H1 (cell line): ENCODE measurements at regions not wholly inside any gene's neighbourhood (a gene's known extent, or its start where the extent isn't known, plus 50 kb on each side); places are given as distances from the start of the nearest gene placed in this dataset.

Experiments used
- CTCF ChIA-PET: fragments of 300-600 bp; sonication (Branson Sonifier 250); formaldehyde crosslinking; loops from one replicate; lab custom pipeline; 2021; ENCODE audit not compliant: partially characterized antibody; lab: Charles Lee
- POLR2A ChIA-PET: fragments of 300-600 bp; sonication (Branson Sonifier 250); formaldehyde crosslinking; loops from one replicate; lab custom pipeline; 2021; ENCODE audit warnings: inconsistent platforms; ENCODE audit not compliant: partially characterized antibody; lab: Charles Lee
- DNase-seq, 2 experiments: peaks; one replicate each; pipeline versions ENCODE4 v3.0.0 to v3.0.0-alpha.2; 2010 to 2022; ENCODE audit warnings: low spot score in 2 of 2, low read depth in 1 of 2, mixed read lengths in 1 of 2
- FAIRE-seq: peaks from 2 replicates; lab custom pipeline; 2011; peaks lifted over from hg19 to GRCh38; lab: Jason Lieb, UNC
- H2AFZ ChIP-seq: 2 replicates; pipeline ENCODE4 v1.8.1; 2012; ENCODE audit warnings: low read length, inconsistent platforms
- H2AK5ac ChIP-seq: 2 replicates; pipeline ENCODE4 v1.6.1; 2013; ENCODE audit warnings: low read depth, low read length
- H2BK120ac ChIP-seq: replicated peaks from 2 replicates; pipeline ENCODE3; 2013; ENCODE audit warnings: low read depth, low read length, inconsistent platforms
- H2BK12ac ChIP-seq: 2 replicates; pipeline ENCODE4 v1.6.1; 2013; ENCODE audit warnings: low read depth, low read length
- H2BK15ac ChIP-seq: 2 replicates; pipeline ENCODE4 v1.6.1; 2013; ENCODE audit warnings: low read length
- H2BK20ac ChIP-seq: 2 replicates; pipeline ENCODE4 v1.6.1; 2013; ENCODE audit warnings: low read length
- H2BK5ac ChIP-seq: 2 replicates; pipeline ENCODE4 v1.6.1; 2013; ENCODE audit warnings: low read depth, low read length
- H3K14ac ChIP-seq: 2 replicates; pipeline ENCODE4 v1.6.1; 2013; ENCODE audit warnings: inconsistent platforms; ENCODE audit not compliant: insufficient read length
- H3K18ac ChIP-seq: 2 replicates; pipeline ENCODE4 v1.6.1; 2013; ENCODE audit warnings: low read length; ENCODE audit errors: extremely low read depth
- H3K23ac ChIP-seq: 2 replicates; pipeline ENCODE4 v1.6.1; 2013; ENCODE audit warnings: inconsistent platforms; ENCODE audit not compliant: insufficient read length
- H3K23me2 ChIP-seq: 2 replicates; pipeline ENCODE4 v1.6.1; 2013; ENCODE audit warnings: low read depth, low read length
- H3K27ac ChIP-seq: 2 replicates; pipeline ENCODE4 v1.6.1; 2011; ENCODE audit warnings: low read depth, low read length, inconsistent platforms
- H3K27me3 ChIP-seq, 4 experiments: replicated peaks in 1 of 4; 1 replicate in 1 of 4; 2 replicates in 3 of 4; pipeline versions ENCODE4 v1.6.1 to v1.8.1; 2011 to 2013; ENCODE audit warnings: low read length in 3 of 4, mild to moderate bottlenecking in 3 of 4, inconsistent platforms in 2 of 4, mixed read lengths in 2 of 4, moderate library complexity in 1 of 4; ENCODE audit not compliant: control insufficient read depth in 3 of 4, insufficient read depth in 3 of 4; ENCODE audit errors: extremely low read depth in 1 of 4
- H3K36me3 ChIP-seq, 4 experiments: 2 replicates each; pipeline versions ENCODE4 v1.6.1 to v1.8.1; 2011 to 2013; ENCODE audit warnings: mild to moderate bottlenecking in 4 of 4, low read length in 3 of 4, moderate library complexity in 2 of 4, control low read depth in 1 of 4, inconsistent platforms in 1 of 4; ENCODE audit not compliant: insufficient read depth in 4 of 4, control insufficient read depth in 2 of 4
- H3K4ac ChIP-seq: replicated peaks from 2 replicates; pipeline ENCODE3; 2013; ENCODE audit warnings: low read length, low read depth, mixed read lengths, inconsistent platforms; ENCODE audit not compliant: insufficient read length
- H3K4me1 ChIP-seq, 4 experiments: replicated peaks in 1 of 4; 1 replicate in 1 of 4; 2 replicates in 3 of 4; pipeline versions ENCODE4 v1.6.1 to v1.8.1; 2011 to 2013; ENCODE audit warnings: low read length in 3 of 4, inconsistent platforms in 2 of 4, mixed read lengths in 1 of 4; ENCODE audit not compliant: insufficient read depth in 4 of 4, control insufficient read depth in 3 of 4
- H3K4me2 ChIP-seq, 2 experiments: 2 replicates each; pipeline versions ENCODE4 v1.6.1 to v1.8.1; 2011 to 2013; ENCODE audit warnings: low read depth in 2 of 2, low read length in 2 of 2, control low read depth in 1 of 2, inconsistent platforms in 1 of 2, mild to moderate bottlenecking in 1 of 2; ENCODE audit not compliant: insufficient read depth in 1 of 2
- H3K4me3 ChIP-seq, 4 experiments: fragments of 200-600, 300-600 bp in 1 of 4; sonication (generic), shearing (Covaris generic), sonication (Bioruptor Twin) in 1 of 4; 2 replicates each; pipeline versions ENCODE4 v1.5.1 to v1.8.1; 2011 to 2016; ENCODE audit warnings: low read length in 4 of 4, low read depth in 3 of 4, control low read depth in 2 of 4, inconsistent platforms in 2 of 4, mild to moderate bottlenecking in 2 of 4, mixed read lengths in 1 of 4, moderate library complexity in 1 of 4; ENCODE audit not compliant: insufficient read depth in 2 of 4; ENCODE audit errors: extremely low read depth in 1 of 4
- H3K56ac ChIP-seq: replicated peaks from 2 replicates; pipeline ENCODE3; 2013; ENCODE audit warnings: low read depth, mild to moderate bottlenecking, mixed read lengths, low read length, inconsistent platforms; ENCODE audit not compliant: insufficient read length
- H3K79me1 ChIP-seq: 2 replicates; pipeline ENCODE4 v1.6.1; 2013; ENCODE audit warnings: low read depth, low read length, control low read depth
- H3K79me2 ChIP-seq, 2 experiments: 2 replicates each; pipeline versions ENCODE4 v1.6.1 to v1.8.1; 2012 to 2013; ENCODE audit warnings: low read length in 2 of 2, mild to moderate bottlenecking in 2 of 2, inconsistent platforms in 1 of 2; ENCODE audit not compliant: insufficient read depth in 2 of 2, control insufficient read depth in 1 of 2
- H3K9ac ChIP-seq, 4 experiments: replicated peaks in 1 of 4; 1 replicate in 1 of 4; 2 replicates in 3 of 4; pipeline versions ENCODE4 v1.6.1 to v1.8.1; 2011 to 2013; ENCODE audit warnings: low read depth in 3 of 4, low read length in 3 of 4, control low read depth in 2 of 4, mild to moderate bottlenecking in 2 of 4, moderate library complexity in 2 of 4, inconsistent platforms in 1 of 4; ENCODE audit errors: extremely low read depth in 1 of 4
- H3K9me3 ChIP-seq, 2 experiments: 2 replicates each; pipeline versions ENCODE4 v1.6.1 to v1.8.1; 2012 to 2013; ENCODE audit warnings: mild to moderate bottlenecking in 2 of 2, moderate library complexity in 2 of 2, control low read depth in 1 of 2, inconsistent platforms in 1 of 2, low read depth in 1 of 2, low read length in 1 of 2, mixed read lengths in 1 of 2; ENCODE audit not compliant: insufficient read depth in 2 of 2
- H4K20me1 ChIP-seq, 2 experiments: replicated peaks in 1 of 2; 2 replicates each; pipeline versions ENCODE3 to v1.8.1; 2011 to 2013; ENCODE audit warnings: inconsistent platforms in 2 of 2, low read length in 2 of 2, mild to moderate bottlenecking in 1 of 2; ENCODE audit not compliant: insufficient read depth in 2 of 2, control insufficient read depth in 1 of 2
- H4K5ac ChIP-seq: 2 replicates; pipeline ENCODE4 v1.6.1; 2013; ENCODE audit warnings: low read length, low read depth, mixed read lengths, inconsistent platforms; ENCODE audit not compliant: insufficient read length
- H4K8ac ChIP-seq: 2 replicates; pipeline ENCODE4 v1.8.0; 2013; ENCODE audit warnings: mild to moderate bottlenecking, moderate library complexity, low read length, inconsistent platforms; ENCODE audit not compliant: insufficient read depth; ENCODE audit errors: extremely low read depth
- H4K91ac ChIP-seq: replicated peaks from 2 replicates; pipeline ENCODE3; 2013; ENCODE audit warnings: low read length, mixed read lengths, inconsistent platforms; ENCODE audit not compliant: insufficient read length
- CBX8 ChIP-seq: fragments of 300-800, 300-1000 bp; sonication (generic); IDR thresholded peaks from 2 replicates; pipeline ENCODE4 v1.7.1; 2016; ENCODE audit warnings: low read depth, low read length, borderline replicate concordance
- CREB1 ChIP-seq: IDR thresholded peaks from 2 replicates; pipeline ENCODE4 v1.6.1; 2012; ENCODE audit warnings: inconsistent platforms
- EGR1 ChIP-seq: IDR thresholded peaks from 2 replicates; pipeline ENCODE4 v1.6.1; 2011; ENCODE audit warnings: low read depth, low read length, borderline replicate concordance
- GTF2F1 ChIP-seq: IDR thresholded peaks from 2 replicates; pipeline ENCODE4 v1.6.1; 2012; ENCODE audit warnings: low read depth, low read length, improper control_type of control experiment, borderline replicate concordance
- HDAC2 ChIP-seq, 2 experiments: fragments of 300-600 bp in 1 of 2; sonication (generic) in 1 of 2; IDR thresholded peaks; 2 replicates each; pipeline ENCODE4 v1.6.1; 2011 to 2012; ENCODE audit warnings: low read depth in 2 of 2, low read length in 2 of 2, mild to moderate bottlenecking in 2 of 2, moderate library complexity in 2 of 2, borderline replicate concordance in 1 of 2, inconsistent platforms in 1 of 2
- HDAC6 ChIP-seq: IDR thresholded peaks from one replicate; pipeline ENCODE4 v1.7.1; 2012; ENCODE audit warnings: low read depth, mild to moderate bottlenecking, inconsistent platforms, low read length, moderate library complexity
- POLR2A ChIP-seq, 2 experiments: IDR thresholded peaks; 1 replicate in 1 of 2; 2 replicates in 1 of 2; pipeline ENCODE4 v1.6.1; 2011; ENCODE audit warnings: low read depth in 2 of 2, low read length in 2 of 2, mild to moderate bottlenecking in 2 of 2; ENCODE audit errors: control extremely low read depth in 1 of 2
- RNF2 ChIP-seq: fragments of 200-900, 300-1000 bp; sonication (generic); IDR thresholded peaks from 2 replicates; pipeline ENCODE4 v1.7.1; 2016; ENCODE audit warnings: borderline replicate concordance, low read depth, mild to moderate bottlenecking, antibody characterized with exemption, low read length; ENCODE audit not compliant: poor library complexity, severe bottlenecking; ENCODE audit errors: missing control alignments
- RXRA ChIP-seq: IDR thresholded peaks from 2 replicates; pipeline ENCODE4 v1.6.1; 2011; ENCODE audit warnings: low read depth, mild to moderate bottlenecking, low read length, moderate library complexity; ENCODE audit not compliant: insufficient read depth
- SAP30 ChIP-seq: fragments of 300-600 bp; sonication (generic); IDR thresholded peaks from 2 replicates; pipeline ENCODE4 v1.7.1; 2012; ENCODE audit warnings: low read length, moderate library complexity, mild to moderate bottlenecking, inconsistent platforms; ENCODE audit not compliant: insufficient read depth, insufficient replicate concordance
- SIX5 ChIP-seq: IDR thresholded peaks from 2 replicates; pipeline ENCODE4 v1.6.1; 2011; ENCODE audit warnings: mild to moderate bottlenecking, low read depth, low read length
- SP4 ChIP-seq: IDR thresholded peaks from 2 replicates; pipeline ENCODE4 v1.6.1; 2012; ENCODE audit warnings: low read length, inconsistent platforms
- SRF ChIP-seq: IDR thresholded peaks from 2 replicates; pipeline ENCODE4 v1.6.1; 2011; ENCODE audit warnings: mild to moderate bottlenecking, low read depth, low read length, moderate library complexity
- TEAD4 ChIP-seq: IDR thresholded peaks from 2 replicates; pipeline ENCODE4 v1.6.1; 2012; ENCODE audit warnings: low read depth, low read length, inconsistent platforms, mixed read lengths
- YY1 ChIP-seq: IDR thresholded peaks from 2 replicates; pipeline ENCODE4 v1.6.1; 2011; ENCODE audit warnings: low read depth, mild to moderate bottlenecking, low read length
- ZNF274 ChIP-seq: IDR thresholded peaks from 2 replicates; pipeline ENCODE4 v1.7.0; 2012; ENCODE audit warnings: low read length, borderline replicate concordance; ENCODE audit errors: extremely low read depth
- WGBS, 2 experiments: shearing (Covaris generic) in 1 of 2; methylation state at CpG; one replicate each; pipeline versions ENCODE4 v1.1.6 to v1.1.7; 2013 to 2015; ENCODE audit warnings: low lambda C conversion rate in 2 of 2, mixed read lengths in 2 of 2, inconsistent platforms in 1 of 2, low coverage in 1 of 2, missing lambda C conversion rate in 1 of 2; ENCODE audit not compliant: insufficient replicate concordance in 2 of 2, insufficient coverage in 1 of 2, insufficient read length in 1 of 2; ENCODE audit errors: extremely low coverage in 1 of 2, missing lambda C conversion rate in 1 of 2; 5-methylcytosine and 5-hydroxymethylcytosine counted together

- Histone ChIP-seq H3K23ac (no peak overlapping the region), H3K14ac (no peak overlapping the region), H4K20me1 (no peaks in the 10 kb centered on the region), H4K91ac (no peak overlapping the region), H3K4me1 (no peaks in the 10 kb centered on the region), H2BK5ac (no peak overlapping the region), H3K36me3 (no peaks in the 10 kb centered on the region), H3K9me3 (no peaks in the 10 kb centered on the region), H4K8ac (no peak overlapping the region), H3K23me2 (no peaks in the 10 kb centered on the region), H3K18ac (no peak overlapping the region), H4K5ac (no peak overlapping the region), H2BK20ac (no peak overlapping the region), H3K27ac (no peak overlapping the region), H2BK12ac (no peak overlapping the region), H3K9ac (no peak overlapping the region), H3K4ac (no peak overlapping the region), H2AFZ (no peak overlapping the region), H3K27me3 (no peaks in the 10 kb centered on the region), H2BK15ac (no peak overlapping the region), H3K4me3 (no peak overlapping the region), H3K79me2 (no peaks in the 10 kb centered on the region), H3K56ac (no peak overlapping the region), H2AK5ac (no peak overlapping the region), H3K79me1 (no peaks in the 10 kb centered on the region), H2BK120ac (no peak overlapping the region), H3K4me2 (no peak overlapping the region)
- DNase-seq = no peak
- POLR2A ChIA-PET = no interaction called here
- FAIRE-seq = no peak
- CTCF ChIA-PET = interaction anchor here (0.9 kb wide), 1 partner anchor 288 kb away, joined by 3 read pairs; no protein-coding TSS in a partner anchor
- WGBS, 2 experiments = 100% methylated on average over 2 of the region's 2 CpGs; no CpG with 5 or more reads in 1 of the 2 experiments
- TF ChIP-seq SAP30 = no peak
- TF ChIP-seq SRF = no peak
- TF ChIP-seq GTF2F1 = no peak
- no peak for TF ChIP-seq EGR1
- TF ChIP-seq TEAD4 = no peak
- TF ChIP-seq POLR2A (IDR thresholded peaks at IDR 0.05; ENCODE audit: control extremely low read depth in 1 of 2, low read depth in 2 of 2, low read length in 2 of 2) = no peak
- no peak for TF ChIP-seq HDAC2 (IDR thresholded peaks at IDR 0.05; ENCODE audit: borderline replicate concordance in 1 of 2, low read depth in 2 of 2, low read length in 2 of 2)
- no peak for TF ChIP-seq SIX5
- no peak for TF ChIP-seq RNF2
- TF ChIP-seq HDAC6 = no peak
- TF ChIP-seq YY1 = no peak
- no peak for TF ChIP-seq CBX8
- TF ChIP-seq CREB1 = no peak
- no peak for TF ChIP-seq RXRA
- no peak for TF ChIP-seq SP4
- TF ChIP-seq ZNF274 = no peak
Observed at GRCh38 chr20:17109307-17109706, 117.5 kb upstream of the PCSK2 start.
